Superior temporal gyrus (tissue), 1 donor: ENCODE measurements at regions not wholly inside any gene's neighbourhood (a gene's known extent, or its start where the extent isn't known, plus 50 kb on each side); places are given as distances from the start of the nearest gene placed in this dataset.
"Not testable (repeated sequence)": the region's sequence is repeated elsewhere in the genome, so short reads cannot be mapped to it uniquely, and the experiment has no call there.

Experiments used
- DNase-seq: peaks from one replicate; pipeline ENCODE4 v3.0.0-alpha.2; 2016; ENCODE audit errors: extremely low spot score

- DNase-seq: no peak
Observed at GRCh38 chr3:127417709-127418559, 130.1 kb upstream of the PRR20G start.

- no peak for DNase-seq
Observed at GRCh38 chr3:127413871-127414270, 126.0 kb upstream of the PRR20G start.

GRCh38 chr3:127413318-127413673, 125.5 kb upstream of the PRR20G start:
- no peak for DNase-seq

- no peak for DNase-seq
Observed at GRCh38 chr3:127412578-127413317, 124.9 kb upstream of the PRR20G start.

- DNase-seq: not testable (repeated sequence)
Observed at GRCh38 chr3:127411875-127412274, 124.0 kb upstream of the PRR20G start.

GRCh38 chr3:127411083-127411727, 123.4 kb upstream of the PRR20G start:
- no peak for DNase-seq

GRCh38 chr3:127410678-127411077, 122.8 kb upstream of the PRR20G start:
- no peak for DNase-seq

- DNase-seq: no peak
Observed at GRCh38 chr3:127410137-127410488, 122.3 kb upstream of the PRR20G start.

- DNase-seq: no peak
Observed at GRCh38 chr3:127409421-127410136, 121.7 kb upstream of the PRR20G start.

- no peak for DNase-seq
Observed at GRCh38 chr3:127408684-127409420, 121.0 kb upstream of the PRR20G start.

- DNase-seq: no peak
Observed at GRCh38 chr3:127408022-127408683, 120.3 kb upstream of the PRR20G start.

- no peak for DNase-seq
Observed at GRCh38 chr3:127407026-127407939, 119.4 kb upstream of the PRR20G start.

GRCh38 chr3:127406309-127407025, 118.6 kb upstream of the PRR20G start:
- DNase-seq: no peak

GRCh38 chr3:127405791-127406190, 117.9 kb upstream of the PRR20G start:
- DNase-seq: no peak

- DNase-seq: no peak
Observed at GRCh38 chr3:127405010-127405598, 117.3 kb upstream of the PRR20G start.

GRCh38 chr3:127404221-127405009, 116.6 kb upstream of the PRR20G start:
- no peak for DNase-seq

- DNase-seq: no peak
Observed at GRCh38 chr3:127403795-127404194, 115.9 kb upstream of the PRR20G start.

GRCh38 chr3:127399154-127399553, 111.3 kb upstream of the PRR20G start:
- DNase-seq: no peak
